HG03378 (cell line): ENCODE measurements at regions not wholly inside any gene's neighbourhood (a gene's known extent, or its start where the extent isn't known, plus 50 kb on each side); places are given as distances from the start of the nearest gene placed in this dataset.
"Not testable (repeated sequence)": the region's sequence is repeated elsewhere in the genome, so short reads cannot be mapped to it uniquely, and the experiment has no call there.

Experiments
- ATAC-seq: cut with Tn5 transposase; IDR thresholded peaks from one replicate; pipeline ENCODE4 v1.9.1; 2021; ENCODE audit warnings: mild to moderate bottlenecking, moderate library complexity; ENCODE audit not compliant: unreplicated experiment

GRCh38 chr6:72457738-72458137 is 164.1 kb upstream of the KCNQ5 start:
- ATAC-seq = no peak

- ATAC-seq = no peak
These were observed 163.3 kb upstream of the KCNQ5 start for GRCh38 chr6:72458521-72458920.

- no peak for ATAC-seq
These were observed 160.7 kb upstream of the KCNQ5 start for GRCh38 chr6:72461144-72461543.

- ATAC-seq = no peak
These were observed 157.6 kb upstream of the KCNQ5 start for GRCh38 chr6:72464246-72464645.

- no peak for ATAC-seq
These were observed 156.8 kb upstream of the KCNQ5 start for GRCh38 chr6:72464791-72465691.

- no peak for ATAC-seq
These were observed 155.4 kb upstream of the KCNQ5 start for GRCh38 chr6:72466471-72466870.

GRCh38 chr6:72466971-72467566 is 154.8 kb upstream of the KCNQ5 start:
- no peak for ATAC-seq

GRCh38 chr6:72469406-72469983 is 152.4 kb upstream of the KCNQ5 start:
- not testable (repeated sequence) for ATAC-seq

- no peak for ATAC-seq
These were observed 145.8 kb upstream of the KCNQ5 start for GRCh38 chr6:72476051-72476450.

GRCh38 chr6:72476646-72477045 is 145.2 kb upstream of the KCNQ5 start:
- ATAC-seq = no peak

GRCh38 chr6:72495441-72495840 is 126.4 kb upstream of the KCNQ5 start:
- no peak for ATAC-seq

- ATAC-seq = no peak
These were observed 124.7 kb upstream of the KCNQ5 start for GRCh38 chr6:72497186-72497585.

- ATAC-seq = no peak
These were observed 121.2 kb upstream of the KCNQ5 start for GRCh38 chr6:72500669-72501068.

GRCh38 chr6:72504406-72504805 is 117.5 kb upstream of the KCNQ5 start:
- ATAC-seq = no peak

- no peak for ATAC-seq
These were observed 116.4 kb upstream of the KCNQ5 start for GRCh38 chr6:72505446-72505845.

GRCh38 chr6:72519871-72520270 is 102.0 kb upstream of the KCNQ5 start:
- no peak for ATAC-seq

GRCh38 chr6:72521684-72522083 is 100.2 kb upstream of the KCNQ5 start:
- no peak for ATAC-seq

GRCh38 chr6:72522735-72523141 is 99.1 kb upstream of the KCNQ5 start:
- ATAC-seq = no peak

GRCh38 chr6:72524011-72524645 is 97.7 kb upstream of the KCNQ5 start:
- ATAC-seq = peak; percentile 59

- no peak for ATAC-seq
These were observed 95.9 kb upstream of the KCNQ5 start for GRCh38 chr6:72525821-72526510.

GRCh38 chr6:72530152-72530551 is 91.7 kb upstream of the KCNQ5 start:
- ATAC-seq = no peak
